ENCODE measurements at regions not wholly inside any gene's neighbourhood (a gene's known extent, or its start where the extent isn't known, plus 50 kb on each side); places are given as distances from the start of the nearest gene placed in this dataset.

- TF ChIP-seq, protein P1, sequence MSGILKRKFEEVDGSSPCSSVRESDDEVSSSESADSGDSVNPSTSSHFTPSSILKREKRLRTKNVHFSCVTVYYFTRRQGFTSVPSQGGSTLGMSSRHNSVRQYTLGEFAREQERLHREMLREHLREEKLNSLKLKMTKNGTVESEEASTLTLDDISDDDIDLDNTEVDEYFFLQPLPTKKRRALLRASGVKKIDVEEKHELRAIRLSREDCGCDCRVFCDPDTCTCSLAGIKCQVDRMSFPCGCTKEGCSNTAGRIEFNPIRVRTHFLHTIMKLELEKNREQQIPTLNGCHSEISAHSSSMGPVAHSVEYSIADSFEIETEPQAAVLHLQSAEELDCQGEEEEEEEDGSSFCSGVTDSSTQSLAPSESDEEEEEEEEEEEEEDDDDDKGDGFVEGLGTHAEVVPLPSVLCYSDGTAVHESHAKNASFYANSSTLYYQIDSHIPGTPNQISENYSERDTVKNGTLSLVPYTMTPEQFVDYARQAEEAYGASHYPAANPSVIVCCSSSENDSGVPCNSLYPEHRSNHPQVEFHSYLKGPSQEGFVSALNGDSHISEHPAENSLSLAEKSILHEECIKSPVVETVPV (CRISPR knock-in tag; IDR thresholded peaks at IDR 0.05), result no peak
- no peak for TF ChIP-seq PATZ1 (CRISPR knock-in tag; IDR thresholded peaks at IDR 0.05; ENCODE audit: borderline replicate concordance)
Measured at GRCh38 chr7:1313613-1314012, 80.9 kb downstream of the UNCX start.

Data from SK-N-SH treated with all-trans-retinoic acid at 6 μM for 48 hours (cell line).